ENCODE measurements at regions not wholly inside any gene's neighbourhood (a gene's known extent, or its start where the extent isn't known, plus 50 kb on each side); places are given as distances from the start of the nearest gene placed in this dataset.

GRCh38 chr5:2284678-2285077, 402.0 kb upstream of the IRX4 start:
- DNase-seq = no peak

- no peak for DNase-seq
Measured at GRCh38 chr5:2283481-2284045, 400.8 kb upstream of the IRX4 start.

- no peak for DNase-seq
Measured at GRCh38 chr5:2282893-2283292, 400.2 kb upstream of the IRX4 start.

- no peak for DNase-seq
Measured at GRCh38 chr5:2282034-2282690, 399.4 kb upstream of the IRX4 start.

- no peak for DNase-seq
Measured at GRCh38 chr5:2281446-2281845, 398.7 kb upstream of the IRX4 start.

GRCh38 chr5:2280318-2280717, 397.6 kb upstream of the IRX4 start:
- DNase-seq = no peak

GRCh38 chr5:2278825-2279456, 396.2 kb upstream of the IRX4 start:
- no peak for DNase-seq

GRCh38 chr5:2277886-2278285, 395.2 kb upstream of the IRX4 start:
- DNase-seq = no peak

GRCh38 chr5:2276101-2276500, 393.4 kb upstream of the IRX4 start:
- no peak for DNase-seq

- no peak for DNase-seq
Measured at GRCh38 chr5:2272755-2273154, 390.0 kb upstream of the IRX4 start.

- no peak for DNase-seq
Measured at GRCh38 chr5:2272039-2272438, 389.3 kb upstream of the IRX4 start.

GRCh38 chr5:2271316-2271715, 388.6 kb upstream of the IRX4 start:
- no peak for DNase-seq

GRCh38 chr5:2270467-2270866, 387.7 kb upstream of the IRX4 start:
- DNase-seq = no peak

- no peak for DNase-seq
Measured at GRCh38 chr5:2269656-2270055, 386.9 kb upstream of the IRX4 start.

- DNase-seq = no peak
Measured at GRCh38 chr5:2267991-2268390, 385.3 kb upstream of the IRX4 start.

- DNase-seq = no peak
Measured at GRCh38 chr5:2266641-2267240, 384.0 kb upstream of the IRX4 start.

GRCh38 chr5:2265341-2265740, 382.6 kb upstream of the IRX4 start:
- DNase-seq = no peak

GRCh38 chr5:2263763-2264162, 381.0 kb upstream of the IRX4 start:
- DNase-seq = no peak

GRCh38 chr5:2262620-2263019, 379.9 kb upstream of the IRX4 start:
- no peak for DNase-seq

GRCh38 chr5:2261004-2261703, 378.4 kb upstream of the IRX4 start:
- no peak for DNase-seq

GRCh38 chr5:2260211-2261003, 377.7 kb upstream of the IRX4 start:
- DNase-seq = no peak

GRCh38 chr5:2259494-2260107, 376.9 kb upstream of the IRX4 start:
- no peak for DNase-seq
